ENCODE measurements at regions not wholly inside any gene's neighbourhood (a gene's known extent, or its start where the extent isn't known, plus 50 kb on each side); places are given as distances from the start of the nearest gene placed in this dataset.
A peak's percentile ranks its signal among the peaks of the same experiment; 100 is the strongest.

DNA sequence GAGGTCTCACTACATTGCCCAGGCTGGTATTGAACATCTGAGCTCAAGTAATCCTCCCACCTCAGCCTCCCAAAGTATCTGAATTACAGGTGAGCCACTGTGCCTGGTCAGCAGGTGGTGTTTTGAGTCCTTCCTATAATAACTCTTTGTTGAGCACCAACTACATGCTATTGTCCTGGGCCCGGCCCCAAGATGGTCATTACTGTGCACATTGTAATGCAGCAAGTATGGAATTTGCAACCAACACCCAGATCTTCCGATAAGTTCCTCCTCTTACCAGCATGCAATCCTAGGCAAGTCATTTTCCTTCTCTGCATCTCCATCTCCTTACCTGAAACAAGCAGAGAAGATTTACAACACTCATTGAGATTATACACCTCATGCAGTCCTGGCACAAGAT lies 510.3 kb upstream of the KLF4 start:
- H3K27ac ChIP-seq, result no peak overlapping the region
- H3K36me3 ChIP-seq, result no peaks in the 10 kb centered on the region
- no peak for TF ChIP-seq Cebpa-rat (IDR thresholded peaks at IDR 0.05)
- H3K27me3 ChIP-seq, result no peaks in the 10 kb centered on the region
- no peak overlapping the region for H3K4me3 ChIP-seq
- no peak overlapping the region for H3K9ac ChIP-seq
- H3K4me1 ChIP-seq, result peaks cover 0 to 4% (median 0%) of the 10 kb centered on the region in 10 experiments; a peak in 6 of 20 replicates
- no peaks in the 10 kb centered on the region for H3K9me3 ChIP-seq (replicated peaks in 1 of 11)
- no peaks in the 10 kb centered on the region for H4K20me1 ChIP-seq
- no peak overlapping the region for H3K4me2 ChIP-seq

- Histone ChIP-seq H3K4me2 (no peak overlapping the region), H3K4me3 (no peak overlapping the region), H3K27me3 (no peaks in the 10 kb centered on the region), H3K9ac (no peak overlapping the region), H3K27ac (no peak overlapping the region), H4K20me1 (no peaks in the 10 kb centered on the region), H3K36me3 (no peaks in the 10 kb centered on the region), H3K9me3 (replicated peaks in 1 of 11) (no peaks in the 10 kb centered on the region), H3K4me1 (peaks cover 0 to 13% (median 3%) of the 10 kb centered on the region in 10 experiments; a peak in 6 of 20 replicates)
- no peak for TF ChIP-seq Cebpa-rat (IDR thresholded peaks at IDR 0.05)
These were observed 509.4 kb upstream of the KLF4 start for GRCh38 chr9:107999011-107999410.

DNA sequence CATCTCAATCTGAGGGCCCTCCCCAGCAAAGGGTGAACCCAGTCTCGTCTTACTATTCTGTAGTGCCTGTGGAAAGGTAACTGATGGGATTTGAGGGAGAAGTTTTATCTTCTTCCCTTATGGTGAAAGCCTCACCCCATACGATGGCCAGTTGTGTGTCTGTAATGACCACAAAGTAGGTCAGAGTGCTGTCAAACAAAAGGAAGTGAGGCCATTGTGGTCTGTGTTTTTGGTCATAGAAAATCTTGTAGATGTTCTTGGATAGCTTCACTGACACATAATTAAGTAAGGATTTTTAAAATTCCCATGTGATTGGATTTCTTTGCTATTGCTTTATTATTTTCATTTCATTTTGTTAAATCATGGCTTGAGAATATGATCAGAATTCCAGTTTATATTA lies 505.1 kb upstream of the KLF4 start:
- Histone ChIP-seq H4K20me1 (no peaks in the 10 kb centered on the region), H3K9ac (no peak overlapping the region), H3K27me3 (no peaks in the 10 kb centered on the region), H3K9me3 (replicated peaks in 1 of 11) (no peaks in the 10 kb centered on the region), H3K4me3 (no peak overlapping the region), H3K27ac (peak overlapping the region in 1 of 11 experiments; percentile 7; a peak in 1 of 22 replicates), H3K36me3 (no peaks in the 10 kb centered on the region), H3K4me2 (peak overlapping the region in 5 of 11 experiments; percentile 8 to 56 (median 26); a peak in 6 of 22 replicates), H3K4me1 (peaks cover 0 to 31% (median 16%) of the 10 kb centered on the region in 10 experiments; a peak in 16 of 20 replicates)
- no peak for TF ChIP-seq Cebpa-rat (IDR thresholded peaks at IDR 0.05)

DNA sequence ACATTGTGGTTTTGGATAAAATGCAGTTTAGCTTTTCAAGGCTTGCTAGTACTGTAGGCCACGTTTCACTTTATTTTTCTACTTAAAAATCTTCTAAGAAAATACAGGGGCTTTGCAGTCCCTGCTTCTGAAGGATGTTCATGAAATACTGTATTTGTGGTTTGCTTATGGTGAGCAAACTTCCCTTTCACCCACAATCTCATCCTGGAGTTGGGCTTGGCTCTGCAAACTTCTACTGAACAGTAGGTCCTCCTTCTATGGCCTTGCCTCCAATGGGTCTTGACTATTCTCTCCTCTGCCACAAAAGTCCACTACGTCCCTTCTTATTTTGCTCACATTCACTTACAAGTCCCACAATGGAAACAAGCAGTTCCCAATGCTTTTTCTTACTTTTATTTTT lies 502.7 kb upstream of the KLF4 start:
- no peaks in the 10 kb centered on the region for H3K9me3 ChIP-seq (replicated peaks in 1 of 11)
- no peaks in the 10 kb centered on the region for H3K27me3 ChIP-seq
- no peak overlapping the region for H3K4me3 ChIP-seq
- no peaks in the 10 kb centered on the region for H4K20me1 ChIP-seq
- H3K9ac ChIP-seq, result no peak overlapping the region
- no peak for TF ChIP-seq Cebpa-rat (IDR thresholded peaks at IDR 0.05)
- H3K4me1 ChIP-seq, result peaks cover 0 to 31% (median 16%) of the 10 kb centered on the region in 10 experiments; a peak in 16 of 20 replicates
- no peaks in the 10 kb centered on the region for H3K36me3 ChIP-seq
- peak overlapping the region in 9 of 11 experiments; percentile 3 to 65 (median 34); a peak in 14 of 22 replicates for H3K4me2 ChIP-seq
- H3K27ac ChIP-seq, result no peak overlapping the region

GRCh38 chr9:107991581-107991980 lies 502.0 kb upstream of the KLF4 start:
- H4K20me1 ChIP-seq, result no peaks in the 10 kb centered on the region
- H3K27me3 ChIP-seq, result no peaks in the 10 kb centered on the region
- TF ChIP-seq Cebpa-rat (IDR thresholded peaks at IDR 0.05), result no peak
- H3K27ac ChIP-seq, result no peak overlapping the region
- H3K4me1 ChIP-seq, result peaks cover 0 to 31% (median 16%) of the 10 kb centered on the region in 10 experiments; a peak in 16 of 20 replicates
- H3K9ac ChIP-seq, result no peak overlapping the region
- no peaks in the 10 kb centered on the region for H3K36me3 ChIP-seq
- no peak overlapping the region for H3K4me3 ChIP-seq
- no peaks in the 10 kb centered on the region for H3K9me3 ChIP-seq (replicated peaks in 1 of 11)
- peak overlapping the region in 6 of 11 experiments; percentile 33 to 65 (median 40); a peak in 12 of 22 replicates for H3K4me2 ChIP-seq

- H3K9me3 ChIP-seq (replicated peaks in 1 of 11), result no peaks in the 10 kb centered on the region
- no peaks in the 10 kb centered on the region for H3K36me3 ChIP-seq
- no peak for TF ChIP-seq Cebpa-rat (IDR thresholded peaks at IDR 0.05)
- peaks cover 0 to 24% (median 14%) of the 10 kb centered on the region in 10 experiments; a peak in 16 of 20 replicates for H3K4me1 ChIP-seq
- no peaks in the 10 kb centered on the region for H4K20me1 ChIP-seq
- H3K9ac ChIP-seq, result no peak overlapping the region
- H3K27ac ChIP-seq, result no peak overlapping the region
- H3K4me3 ChIP-seq, result no peak overlapping the region
- no peaks in the 10 kb centered on the region for H3K27me3 ChIP-seq
- H3K4me2 ChIP-seq, result no peak overlapping the region
These were observed 500.0 kb upstream of the KLF4 start for GRCh38 chr9:107989544-107989943.

DNA sequence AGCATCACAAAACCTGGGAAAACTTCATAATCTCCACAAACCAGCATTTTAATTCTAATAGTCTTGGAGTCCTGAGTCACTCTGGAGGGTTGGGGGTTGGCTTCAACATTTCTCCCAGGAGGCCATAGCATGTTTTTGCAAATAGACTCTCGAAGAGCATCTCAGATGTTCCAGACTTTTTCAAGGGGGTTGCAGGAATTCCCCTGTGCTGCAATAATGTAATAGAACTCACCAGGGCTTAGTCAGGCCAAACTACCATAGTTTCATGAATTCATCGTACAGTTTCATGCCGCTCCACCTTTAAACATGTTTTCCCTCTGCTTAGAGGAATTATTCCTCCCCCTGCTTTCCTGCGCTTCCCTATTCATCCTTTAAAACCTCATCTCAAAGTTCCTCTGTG lies 499.5 kb upstream of the KLF4 start:
- Histone ChIP-seq H3K4me2 (no peak overlapping the region), H3K36me3 (no peaks in the 10 kb centered on the region), H4K20me1 (no peaks in the 10 kb centered on the region), H3K9me3 (replicated peaks in 1 of 11) (no peaks in the 10 kb centered on the region), H3K9ac (no peak overlapping the region), H3K27me3 (no peaks in the 10 kb centered on the region), H3K27ac (no peak overlapping the region), H3K4me3 (no peak overlapping the region), H3K4me1 (peaks cover 0 to 20% (median 13%) of the 10 kb centered on the region in 10 experiments; a peak in 16 of 20 replicates)
- no peak for TF ChIP-seq Cebpa-rat (IDR thresholded peaks at IDR 0.05)

GRCh38 chr9:107984956-107985355 lies 495.4 kb upstream of the KLF4 start:
- H3K4me1 ChIP-seq, result peaks cover 0 to 18% (median 2%) of the 10 kb centered on the region in 10 experiments; a peak in 8 of 20 replicates
- no peak overlapping the region for H3K4me3 ChIP-seq
- H3K9me3 ChIP-seq (replicated peaks in 1 of 11), result no peaks in the 10 kb centered on the region
- H3K27me3 ChIP-seq, result no peaks in the 10 kb centered on the region
- H3K9ac ChIP-seq, result no peak overlapping the region
- no peak for TF ChIP-seq Cebpa-rat (IDR thresholded peaks at IDR 0.05)
- no peak overlapping the region for H3K27ac ChIP-seq
- H4K20me1 ChIP-seq, result no peaks in the 10 kb centered on the region
- H3K36me3 ChIP-seq, result no peaks in the 10 kb centered on the region
- H3K4me2 ChIP-seq, result no peak overlapping the region

- Histone ChIP-seq H3K27me3 (no peaks in the 10 kb centered on the region), H3K4me2 (no peak overlapping the region; a peak in 1 of 22 replicates), H3K9me3 (replicated peaks in 1 of 11) (no peaks in the 10 kb centered on the region), H3K27ac (no peak overlapping the region), H4K20me1 (no peaks in the 10 kb centered on the region), H3K9ac (no peak overlapping the region), H3K36me3 (no peaks in the 10 kb centered on the region), H3K4me3 (no peak overlapping the region), H3K4me1 (peaks cover 0 to 18% (median 2%) of the 10 kb centered on the region in 10 experiments; a peak in 8 of 20 replicates)
- TF ChIP-seq Cebpa-rat (IDR thresholded peaks at IDR 0.05), result no peak
These were observed 494.2 kb upstream of the KLF4 start for GRCh38 chr9:107983762-107984161.

GRCh38 chr9:107983181-107983603 lies 493.6 kb upstream of the KLF4 start:
- Histone ChIP-seq H3K9me3 (replicated peaks in 1 of 11) (no peaks in the 10 kb centered on the region), H3K4me1 (peaks cover 0 to 18% (median 2%) of the 10 kb centered on the region in 10 experiments; a peak in 8 of 20 replicates), H3K9ac (no peak overlapping the region), H3K4me2 (peak overlapping the region in 1 of 11 experiments; percentile 34; a peak in 1 of 22 replicates), H4K20me1 (no peaks in the 10 kb centered on the region), H3K27ac (no peak overlapping the region), H3K36me3 (no peaks in the 10 kb centered on the region), H3K4me3 (no peak overlapping the region), H3K27me3 (no peaks in the 10 kb centered on the region)
- TF ChIP-seq Cebpa-rat (IDR thresholded peaks at IDR 0.05), result no peak

Measured in BLaER1 treated with 17β-estradiol and CSF1 and Interleukin-3, amounts not matched to agents 10 nM and 100 nM (cell line).